ENCODE measurements at regions not wholly inside any gene's neighbourhood (a gene's known extent, or its start where the extent isn't known, plus 50 kb on each side); places are given as distances from the start of the nearest gene placed in this dataset.

DNA sequence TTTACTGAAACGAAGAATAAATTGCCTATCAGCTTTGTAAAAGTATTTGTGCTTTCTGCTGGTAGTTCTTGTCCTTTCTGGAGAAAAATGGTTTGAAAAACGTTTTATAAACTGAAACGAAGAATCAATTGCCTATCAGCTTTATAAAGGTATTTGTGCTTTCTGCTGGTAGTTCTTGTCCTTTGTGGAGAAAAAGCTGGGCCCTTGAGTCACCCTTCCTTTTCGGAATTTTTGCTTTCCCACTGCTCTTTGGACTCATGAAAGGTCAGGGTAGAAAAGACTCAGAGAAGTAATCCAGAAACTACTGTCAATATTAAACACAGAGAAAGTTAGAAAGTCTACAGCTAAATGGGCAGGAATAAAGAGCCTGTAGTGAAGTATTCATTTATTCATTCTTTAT, 72.8 kb downstream of the EOMES start:
- no peak overlapping the region for H3K4me3 ChIP-seq (ENCODE audit: low read depth, low read length)
- H3K36me3 ChIP-seq (ENCODE audit: control insufficient read depth in 2 of 2, insufficient read depth in 1 of 2, low read length in 2 of 2), result no peaks in the 10 kb centered on the region
- TF ChIP-seq ZNF785 (tag by site-specific recombination; IDR thresholded peaks at IDR 0.05) (no peak), ZNF521 (tag by site-specific recombination; IDR thresholded peaks at IDR 0.05) (no peak), ZNF571 (tag by site-specific recombination; IDR thresholded peaks at IDR 0.05) (no peak), ZNF776 (tag by site-specific recombination; IDR thresholded peaks at IDR 0.05; ENCODE audit: borderline replicate concordance) (no peak), ZNF670 (tag by site-specific recombination; IDR thresholded peaks at IDR 0.05; ENCODE audit: low read depth) (no peak), MEIS1 (CRISPR knock-in tag; IDR thresholded peaks at IDR 0.05; ENCODE audit: borderline replicate concordance) (no peak), SP3 (tag by site-specific recombination; IDR thresholded peaks at IDR 0.05) (no peak), ZNF324 (tag by site-specific recombination; IDR thresholded peaks at IDR 0.05) (no peak), ZNF558 (tag by site-specific recombination; IDR thresholded peaks at IDR 0.05) (no peak), ZNF596 (tag by site-specific recombination; IDR thresholded peaks at IDR 0.05) (no peak), ZNF623 (tag by site-specific recombination; IDR thresholded peaks at IDR 0.05) (no peak), ZNF426 (tag by site-specific recombination; IDR thresholded peaks at IDR 0.05) (no peak), ZNF830 (tag by site-specific recombination; IDR thresholded peaks at IDR 0.05; ENCODE audit: low read depth) (no peak), ZNF366 (tag by site-specific recombination; conservative IDR thresholded peaks at IDR 0.05) (no peak), FEZF1 (tag by site-specific recombination; IDR thresholded peaks at IDR 0.05) (no peak), ZXDB (tag by site-specific recombination; IDR thresholded peaks at IDR 0.05) (no peak), ZNF416 (tag by site-specific recombination; IDR thresholded peaks at IDR 0.05) (no peak)
- TF ChIP-seq, protein P1, sequence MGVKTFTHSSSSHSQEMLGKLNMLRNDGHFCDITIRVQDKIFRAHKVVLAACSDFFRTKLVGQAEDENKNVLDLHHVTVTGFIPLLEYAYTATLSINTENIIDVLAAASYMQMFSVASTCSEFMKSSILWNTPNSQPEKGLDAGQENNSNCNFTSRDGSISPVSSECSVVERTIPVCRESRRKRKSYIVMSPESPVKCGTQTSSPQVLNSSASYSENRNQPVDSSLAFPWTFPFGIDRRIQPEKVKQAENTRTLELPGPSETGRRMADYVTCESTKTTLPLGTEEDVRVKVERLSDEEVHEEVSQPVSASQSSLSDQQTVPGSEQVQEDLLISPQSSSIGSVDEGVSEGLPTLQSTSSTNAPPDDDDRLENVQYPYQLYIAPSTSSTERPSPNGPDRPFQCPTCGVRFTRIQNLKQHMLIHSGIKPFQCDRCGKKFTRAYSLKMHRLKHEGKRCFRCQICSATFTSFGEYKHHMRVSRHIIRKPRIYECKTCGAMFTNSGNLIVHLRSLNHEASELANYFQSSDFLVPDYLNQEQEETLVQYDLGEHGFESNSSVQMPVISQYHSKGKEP (tag by site-specific recombination; IDR thresholded peaks at IDR 0.05), result no peak
- no peaks in the 10 kb centered on the region for H3K4me1 ChIP-seq (ENCODE audit: control insufficient read depth, insufficient read depth, low read length)
- no peaks in the 10 kb centered on the region for H3K9me3 ChIP-seq (ENCODE audit: control insufficient read depth, insufficient read depth, low read depth, low read length)
- H3K27ac ChIP-seq (ENCODE audit: extremely low read depth, low read depth, low read length), result no peak overlapping the region
- CTCF ChIA-PET, result interaction anchor here (0.7 kb wide), 1 partner anchor 9 kb away, joined by 3 read pairs; no protein-coding TSS in a partner anchor
- POLR2A ChIA-PET, result no interaction called here

DNA sequence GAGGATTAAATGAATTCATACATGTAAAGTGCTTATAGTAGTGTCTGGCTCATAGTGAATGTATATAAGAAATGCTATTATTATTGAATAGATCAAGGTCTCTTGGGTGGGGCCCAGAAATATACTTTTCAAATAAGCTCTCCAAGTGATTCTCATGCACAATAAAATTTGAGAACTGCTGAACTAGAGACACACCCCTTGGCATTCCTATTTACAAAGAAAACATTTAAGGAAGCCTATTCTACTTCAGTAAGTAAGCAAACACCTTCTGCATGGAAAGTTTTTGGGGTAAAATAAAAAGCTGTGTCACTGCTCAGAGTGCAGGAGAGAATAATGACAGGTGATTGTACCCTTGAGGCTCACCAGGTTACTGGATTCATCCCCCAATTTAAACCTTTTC, 75.2 kb downstream of the EOMES start:
- Histone ChIP-seq H3K36me3 (ENCODE audit: control insufficient read depth in 2 of 2, insufficient read depth in 1 of 2, low read length in 2 of 2) (no peaks in the 10 kb centered on the region), H3K27ac (ENCODE audit: extremely low read depth, low read depth, low read length) (no peak overlapping the region), H3K4me1 (ENCODE audit: control insufficient read depth, insufficient read depth, low read length) (no peaks in the 10 kb centered on the region), H3K9me3 (ENCODE audit: control insufficient read depth, insufficient read depth, low read depth, low read length) (no peaks in the 10 kb centered on the region), H3K4me3 (ENCODE audit: low read depth, low read length) (no peak overlapping the region)
- POLR2A ChIA-PET, result no interaction called here
- CTCF ChIA-PET, result no interaction called here
- TF ChIP-seq ZNF426 (tag by site-specific recombination; IDR thresholded peaks at IDR 0.05) (no peak), ZNF501 (tag by site-specific recombination; IDR thresholded peaks at IDR 0.05) (no peak), KLF16 (tag by site-specific recombination; IDR thresholded peaks at IDR 0.05) (no peak), HOXC10 (CRISPR knock-in tag; IDR thresholded peaks at IDR 0.05) (no peak), GLI2 (tag by site-specific recombination; IDR thresholded peaks at IDR 0.05; ENCODE audit: borderline replicate concordance, low read depth) (no peak), ZNF585B (tag by site-specific recombination; IDR thresholded peaks at IDR 0.05) (no peak), ZNF610 (tag by site-specific recombination; IDR thresholded peaks at IDR 0.05; ENCODE audit: borderline replicate concordance) (no peak), HOXD13 (CRISPR knock-in tag; IDR thresholded peaks at IDR 0.05; ENCODE audit: borderline replicate concordance) (no peak), HOXA7 (CRISPR knock-in tag; IDR thresholded peaks at IDR 0.05; ENCODE audit: borderline replicate concordance) (no peak), ZNF548 (tag by site-specific recombination; IDR thresholded peaks at IDR 0.05) (no peak), PRDM1 (tag by site-specific recombination; IDR thresholded peaks at IDR 0.05) (no peak), ZNF341 (tag by site-specific recombination; IDR thresholded peaks at IDR 0.05; ENCODE audit: low read depth) (no peak), ZNF544 (tag by site-specific recombination; IDR thresholded peaks at IDR 0.05) (no peak), ZXDB (tag by site-specific recombination; IDR thresholded peaks at IDR 0.05) (no peak), ZNF623 (tag by site-specific recombination; IDR thresholded peaks at IDR 0.05) (no peak), ZNF114 (tag by site-specific recombination; IDR thresholded peaks at IDR 0.05) (no peak), ZBTB17 (tag by site-specific recombination; IDR thresholded peaks at IDR 0.05) (no peak)
- TF ChIP-seq, protein P2, sequence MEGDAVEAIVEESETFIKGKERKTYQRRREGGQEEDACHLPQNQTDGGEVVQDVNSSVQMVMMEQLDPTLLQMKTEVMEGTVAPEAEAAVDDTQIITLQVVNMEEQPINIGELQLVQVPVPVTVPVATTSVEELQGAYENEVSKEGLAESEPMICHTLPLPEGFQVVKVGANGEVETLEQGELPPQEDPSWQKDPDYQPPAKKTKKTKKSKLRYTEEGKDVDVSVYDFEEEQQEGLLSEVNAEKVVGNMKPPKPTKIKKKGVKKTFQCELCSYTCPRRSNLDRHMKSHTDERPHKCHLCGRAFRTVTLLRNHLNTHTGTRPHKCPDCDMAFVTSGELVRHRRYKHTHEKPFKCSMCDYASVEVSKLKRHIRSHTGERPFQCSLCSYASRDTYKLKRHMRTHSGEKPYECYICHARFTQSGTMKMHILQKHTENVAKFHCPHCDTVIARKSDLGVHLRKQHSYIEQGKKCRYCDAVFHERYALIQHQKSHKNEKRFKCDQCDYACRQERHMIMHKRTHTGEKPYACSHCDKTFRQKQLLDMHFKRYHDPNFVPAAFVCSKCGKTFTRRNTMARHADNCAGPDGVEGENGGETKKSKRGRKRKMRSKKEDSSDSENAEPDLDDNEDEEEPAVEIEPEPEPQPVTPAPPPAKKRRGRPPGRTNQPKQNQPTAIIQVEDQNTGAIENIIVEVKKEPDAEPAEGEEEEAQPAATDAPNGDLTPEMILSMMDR (tag by site-specific recombination; IDR thresholded peaks at IDR 0.05), result no peak

Measured in HEK293 (cell line).